GM23338 (cell line): ENCODE measurements at regions not wholly inside any gene's neighbourhood (a gene's known extent, or its start where the extent isn't known, plus 50 kb on each side); places are given as distances from the start of the nearest gene placed in this dataset.

ENCODE experiments used
- ATAC-seq: fragments of 200-7000 bp; cut with Tn5 transposase; 3 replicates; pipeline ENCODE4 v1.9.1; 2020
- DNase-seq: peaks from one replicate; pipeline ENCODE4 v3.0.0-alpha.2; 2015; ENCODE audit warnings: low spot score
- H2AFZ ChIP-seq: fragments of 200-600 bp; sonication (generic); 2 replicates; pipeline ENCODE4 v1.8.0; 2016; ENCODE audit warnings: antibody characterized with exemption, mild to moderate bottlenecking, moderate library complexity
- H3F3A ChIP-seq: fragments of 200-600 bp; sonication (generic); replicated peaks from 2 replicates; pipeline ENCODE4 v1.8.0; 2017; ENCODE audit warnings: antibody characterized with exemption, mixed run types, low read depth
- H3K27ac ChIP-seq: fragments of 200-600 bp; sonication (generic); 2 replicates; pipeline ENCODE4 v1.6.1; 2016; ENCODE audit warnings: low read depth
- H3K27me3 ChIP-seq: fragments of 200-600 bp; sonication (generic); 2 replicates; pipeline ENCODE4 v1.8.0; 2016; ENCODE audit warnings: mild to moderate bottlenecking, mixed run types, moderate library complexity; ENCODE audit not compliant: insufficient read depth
- H3K36me3 ChIP-seq: fragments of 200-600 bp; sonication (generic); 2 replicates; pipeline ENCODE4 v1.8.0; 2016; ENCODE audit warnings: mild to moderate bottlenecking; ENCODE audit not compliant: insufficient read depth
- H3K4me1 ChIP-seq: fragments of 200-600 bp; sonication (generic); 2 replicates; pipeline ENCODE4 v1.8.0; 2016; ENCODE audit warnings: mild to moderate bottlenecking, moderate library complexity; ENCODE audit not compliant: insufficient read depth
- H3K4me2 ChIP-seq: fragments of 200-600 bp; sonication (generic); 2 replicates; pipeline ENCODE4 v1.7.1; 2017; ENCODE audit warnings: mixed run types
- H3K4me3 ChIP-seq: fragments of 200-600 bp; sonication (generic); 2 replicates; pipeline ENCODE4 v1.6.1; 2016; ENCODE audit warnings: mixed run types
- H3K79me2 ChIP-seq: fragments of 200-600 bp; sonication (generic); replicated peaks from 2 replicates; pipeline ENCODE4 v1.8.0; 2017; ENCODE audit warnings: mild to moderate bottlenecking; ENCODE audit not compliant: insufficient read depth
- H3K9me2 ChIP-seq: fragments of 200-600 bp; sonication (generic); 2 replicates; pipeline ENCODE4 v1.8.0; 2017; ENCODE audit not compliant: insufficient read depth
- H4K20me1 ChIP-seq: fragments of 200-600 bp; sonication (generic); replicated peaks from 2 replicates; pipeline ENCODE4 v1.8.0; 2017; ENCODE audit warnings: mild to moderate bottlenecking; ENCODE audit not compliant: insufficient read depth
- H3K27ac Mint-ChIP-seq: 2 replicates; pipeline ENCODE4 v1.8.0; 2020; ENCODE audit warnings: inconsistent platforms, mild to moderate bottlenecking, moderate library complexity, mixed read lengths
- H3K27me3 Mint-ChIP-seq: 3 replicates; pipeline ENCODE4 v1.8.0; 2022; ENCODE audit warnings: low read depth, mild to moderate bottlenecking, moderate library complexity, mixed read lengths, inconsistent platforms; ENCODE audit not compliant: insufficient read depth, poor library complexity
- H3K36me3 Mint-ChIP-seq: 3 replicates; pipeline ENCODE4 v1.8.0; 2021; ENCODE audit warnings: low read depth, mild to moderate bottlenecking, inconsistent platforms, moderate library complexity, mixed read lengths
- H3K4me1 Mint-ChIP-seq: 3 replicates; pipeline ENCODE4 v1.8.0; 2020; ENCODE audit warnings: mild to moderate bottlenecking, inconsistent platforms, mixed read lengths
- H3K4me3 Mint-ChIP-seq: 3 replicates; pipeline ENCODE4 v1.8.0; 2021; ENCODE audit warnings: moderate library complexity, mild to moderate bottlenecking, inconsistent platforms, mixed read lengths
- H3K9me3 Mint-ChIP-seq: 3 replicates; pipeline ENCODE4 v1.8.0; 2020; ENCODE audit warnings: moderate library complexity, mild to moderate bottlenecking, inconsistent platforms, mixed read lengths
- CREB1 ChIP-seq: fragments of 250-450 bp; sonication (Bioruptor Pico); IDR thresholded peaks from 2 replicates; pipeline ENCODE4 v1.5.0; 2020; ENCODE audit warnings: low read depth, mild to moderate bottlenecking, moderate library complexity
- CTCF ChIP-seq, 2 experiments: fragments of 200-600 bp in 1 of 2; sonication (generic) in 1 of 2; conservative IDR thresholded peaks; 2 replicates each; pipeline versions ENCODE4 v1.5.1 to v1.6.1; 2016 to 2017; ENCODE audit warnings: antibody characterized with exemption in 2 of 2, low read depth in 2 of 2, mild to moderate bottlenecking in 2 of 2, moderate library complexity in 1 of 2
- EZH2 ChIP-seq: fragments of 200-600 bp; sonication (generic); IDR thresholded peaks from one replicate; pipeline ENCODE4 v1.8.0; 2017; ENCODE audit warnings: antibody characterized with exemption, mild to moderate bottlenecking, low read depth; ENCODE audit not compliant: unreplicated experiment
- EZH2phosphoT487 ChIP-seq: fragments of 200-600 bp; sonication (generic); IDR thresholded peaks from one replicate; pipeline ENCODE4 v1.8.1; 2018; ENCODE audit warnings: antibody characterized with exemption; ENCODE audit not compliant: unreplicated experiment
- JUNB ChIP-seq: IDR thresholded peaks from one replicate; pipeline ENCODE4 v1.6.1; 2016; ENCODE audit warnings: antibody characterized with exemption; ENCODE audit not compliant: unreplicated experiment
- POLR2AphosphoS5 ChIP-seq: IDR thresholded peaks from 2 replicates; pipeline ENCODE4 v1.6.1; 2016; ENCODE audit warnings: antibody characterized with exemption, low read depth
- STAT1 ChIP-seq: IDR thresholded peaks from one replicate; pipeline ENCODE4 v1.6.1; 2016; ENCODE audit warnings: antibody characterized with exemption; ENCODE audit not compliant: unreplicated experiment
- ZNF114 ChIP-seq: fragments of 250-450 bp; sonication (Bioruptor Pico); IDR thresholded peaks from 2 replicates; pipeline ENCODE4 v1.5.0; 2020; ENCODE audit warnings: mild to moderate bottlenecking, moderate library complexity
- ZNF331 ChIP-seq: fragments of 250-450 bp; sonication (Bioruptor Pico); IDR thresholded peaks from 2 replicates; pipeline ENCODE4 v1.5.0; 2020; ENCODE audit warnings: low read depth, mild to moderate bottlenecking, moderate library complexity
- TF ChIP-seq, protein P1 (sequence below): IDR thresholded peaks from 2 replicates; pipeline ENCODE4 v1.6.1; 2016; ENCODE audit warnings: antibody characterized with exemption

- H3K27ac ChIP-seq: no peak overlapping the region
- no peak overlapping the region for H3K4me2 ChIP-seq
- no peak for DNase-seq
- Mint-ChIP-seq H3K4me1 (peaks cover 5% of the 10 kb centered on the region), H3K4me3 (no peak overlapping the region), H3K27me3 (peaks cover 5% of the 10 kb centered on the region), H3K27ac (no peak overlapping the region), H3K9me3 (peaks cover 9% of the 10 kb centered on the region), H3K36me3 (peaks cover 9% of the 10 kb centered on the region; the same call in 2 of the 3 replicates)
- H3K27me3 ChIP-seq: no peaks in the 10 kb centered on the region
- no peaks in the 10 kb centered on the region for H4K20me1 ChIP-seq
- H3K4me3 ChIP-seq: no peak overlapping the region
- H3K36me3 ChIP-seq: no peaks in the 10 kb centered on the region
- no peak for ATAC-seq
- no peaks in the 10 kb centered on the region for H3K79me2 ChIP-seq
- no peaks in the 10 kb centered on the region for H3K9me2 ChIP-seq
- H3K4me1 ChIP-seq: no peaks in the 10 kb centered on the region
- no peak for TF ChIP-seq CTCF (conservative IDR thresholded peaks at IDR 0.05; ENCODE audit: low read depth in 2 of 2)
- TF ChIP-seq EZH2: no peak
- TF ChIP-seq POLR2AphosphoS5: no peak
- TF ChIP-seq, protein P1, sequence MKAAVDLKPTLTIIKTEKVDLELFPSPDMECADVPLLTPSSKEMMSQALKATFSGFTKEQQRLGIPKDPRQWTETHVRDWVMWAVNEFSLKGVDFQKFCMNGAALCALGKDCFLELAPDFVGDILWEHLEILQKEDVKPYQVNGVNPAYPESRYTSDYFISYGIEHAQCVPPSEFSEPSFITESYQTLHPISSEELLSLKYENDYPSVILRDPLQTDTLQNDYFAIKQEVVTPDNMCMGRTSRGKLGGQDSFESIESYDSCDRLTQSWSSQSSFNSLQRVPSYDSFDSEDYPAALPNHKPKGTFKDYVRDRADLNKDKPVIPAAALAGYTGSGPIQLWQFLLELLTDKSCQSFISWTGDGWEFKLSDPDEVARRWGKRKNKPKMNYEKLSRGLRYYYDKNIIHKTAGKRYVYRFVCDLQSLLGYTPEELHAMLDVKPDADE: no peak
- no peak for TF ChIP-seq EZH2phosphoT487
- TF ChIP-seq STAT1: no peak
- TF ChIP-seq ZNF114 (CRISPR knock-in tag): no peak
- no peak for TF ChIP-seq ZNF331 (CRISPR knock-in tag)
- no peak for TF ChIP-seq CREB1 (CRISPR knock-in tag)
- H2AFZ ChIP-seq: no peak overlapping the region
- no peaks in the 10 kb centered on the region for H3F3A ChIP-seq
Observed at GRCh38 chr7:418636-419280, 100.9 kb downstream of the PDGFA start.

DNA sequence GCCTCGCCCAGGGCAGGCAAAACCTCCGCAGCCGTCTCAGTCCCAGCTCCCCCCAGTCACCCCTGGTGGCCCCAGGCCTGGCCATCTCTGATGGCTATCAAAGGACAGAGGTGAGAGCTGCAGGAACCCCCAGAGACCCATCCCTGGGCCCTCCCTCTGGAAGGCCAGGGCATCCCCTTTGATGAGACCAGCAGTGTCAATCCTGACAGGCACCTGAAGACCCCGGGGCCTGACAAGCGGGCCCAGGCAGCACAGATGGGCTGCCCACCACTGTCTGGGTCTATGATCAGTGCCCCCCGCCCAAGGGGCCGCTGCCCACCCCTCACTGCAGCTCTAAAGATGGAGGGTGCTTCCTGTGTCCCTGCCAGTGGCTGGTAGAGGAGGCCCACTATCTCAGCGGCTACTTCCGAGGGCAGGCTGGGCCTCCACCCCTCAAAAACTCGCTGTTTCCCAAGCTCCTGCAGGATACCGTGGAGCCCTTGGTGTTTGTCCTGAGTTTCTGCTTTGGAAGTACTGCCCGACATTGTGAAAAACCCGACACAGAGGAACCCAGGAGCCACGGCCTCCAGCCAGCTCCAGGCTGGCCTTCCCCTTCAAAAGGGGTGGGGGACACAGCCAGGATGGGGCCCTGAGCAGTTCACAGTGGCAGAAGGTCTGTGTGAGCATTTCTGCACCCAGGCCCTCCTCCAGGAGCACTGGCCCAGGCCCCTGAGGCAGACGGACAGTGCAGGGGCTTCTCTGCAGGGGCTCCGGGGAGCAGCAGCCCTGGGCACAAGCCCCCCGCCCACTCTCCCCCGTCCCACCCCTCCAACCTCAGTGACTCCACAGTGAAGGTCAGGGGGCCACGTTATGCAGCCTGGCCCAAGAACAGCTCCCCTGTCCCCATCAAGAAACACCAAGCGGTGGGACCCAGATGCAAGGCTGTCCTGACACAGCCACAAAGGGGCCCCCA lies 99.2 kb downstream of the PDGFA start:
- ATAC-seq (no peak; the same call in 2 of the 3 replicates), DNase-seq (no peak)
- Histone ChIP-seq H3F3A (no peaks in the 10 kb centered on the region), H3K36me3 (no peaks in the 10 kb centered on the region), H2AFZ (no peak overlapping the region), H4K20me1 (no peaks in the 10 kb centered on the region), H3K27ac (no peak overlapping the region), H3K79me2 (no peaks in the 10 kb centered on the region), H3K9me2 (no peaks in the 10 kb centered on the region), H3K4me2 (no peak overlapping the region), H3K4me1 (no peaks in the 10 kb centered on the region), H3K27me3 (no peaks in the 10 kb centered on the region), H3K4me3 (no peak overlapping the region)
- peaks cover 6% of the 10 kb centered on the region for H3K27me3 Mint-ChIP-seq
- TF ChIP-seq JUNB: no peak
- no peak overlapping the region for H3K4me3 Mint-ChIP-seq
- peaks cover 7% of the 10 kb centered on the region for H3K4me1 Mint-ChIP-seq
- peaks cover 9% of the 10 kb centered on the region for H3K9me3 Mint-ChIP-seq
- peaks cover 9% of the 10 kb centered on the region; the same call in 2 of the 3 replicates for H3K36me3 Mint-ChIP-seq
- no peak overlapping the region for H3K27ac Mint-ChIP-seq
